ENCODE measurements at regions not wholly inside any gene's neighbourhood (a gene's known extent, or its start where the extent isn't known, plus 50 kb on each side); places are given as distances from the start of the nearest gene placed in this dataset.

DNA sequence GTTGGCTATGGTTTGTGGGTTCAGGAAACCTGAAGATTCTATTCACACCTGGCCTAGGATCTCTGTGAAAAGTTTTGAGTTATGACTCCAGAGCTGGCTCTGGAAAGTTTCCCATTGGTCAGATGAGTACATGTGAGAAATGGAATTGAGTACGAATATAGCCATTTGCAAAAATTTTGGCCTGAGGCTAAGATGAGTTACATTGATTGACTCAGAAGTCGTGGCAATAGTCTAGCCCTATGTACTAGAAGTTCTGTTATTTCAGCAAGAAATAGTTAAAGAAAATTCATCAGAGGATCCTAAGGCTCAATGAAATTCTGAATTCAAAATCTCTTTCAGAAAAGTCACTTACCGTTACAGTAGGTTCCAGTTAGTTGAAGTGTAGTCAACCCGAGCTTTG lies 109.9 kb downstream of the PTCSC3 start:
- Histone ChIP-seq H3K9me3 (no peaks in the 10 kb centered on the region), H3K36me3 (no peaks in the 10 kb centered on the region)

DNA sequence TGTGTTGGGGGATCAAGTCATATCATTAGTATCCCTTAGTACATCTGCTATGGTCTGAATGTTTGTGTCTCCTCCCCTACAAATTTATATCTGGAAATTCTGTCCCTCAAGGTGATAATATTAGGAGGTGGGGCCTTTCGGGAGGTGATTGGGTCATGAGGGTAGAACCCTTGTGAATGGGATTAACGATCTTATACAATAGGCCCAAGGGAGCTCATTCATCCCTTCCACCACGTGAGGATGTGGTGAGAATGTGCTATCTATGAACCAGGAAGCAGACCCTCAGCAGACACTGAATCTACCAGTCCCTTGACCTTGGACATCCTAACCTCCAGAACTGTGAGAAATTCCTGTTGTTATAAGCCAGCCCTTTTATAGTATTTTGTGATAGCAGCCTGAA lies 110.7 kb downstream of the PTCSC3 start:
- no peak overlapping the region for H3K4me3 ChIP-seq
- 58% methylated on average over 3 of the region's 3 CpGs for WGBS
- TF ChIP-seq POLR2AphosphoS5 (IDR thresholded peaks at IDR 0.05) = no peak
- TF ChIP-seq EP300 (IDR thresholded peaks at IDR 0.05) = no peak
- TF ChIP-seq, protein P1, sequence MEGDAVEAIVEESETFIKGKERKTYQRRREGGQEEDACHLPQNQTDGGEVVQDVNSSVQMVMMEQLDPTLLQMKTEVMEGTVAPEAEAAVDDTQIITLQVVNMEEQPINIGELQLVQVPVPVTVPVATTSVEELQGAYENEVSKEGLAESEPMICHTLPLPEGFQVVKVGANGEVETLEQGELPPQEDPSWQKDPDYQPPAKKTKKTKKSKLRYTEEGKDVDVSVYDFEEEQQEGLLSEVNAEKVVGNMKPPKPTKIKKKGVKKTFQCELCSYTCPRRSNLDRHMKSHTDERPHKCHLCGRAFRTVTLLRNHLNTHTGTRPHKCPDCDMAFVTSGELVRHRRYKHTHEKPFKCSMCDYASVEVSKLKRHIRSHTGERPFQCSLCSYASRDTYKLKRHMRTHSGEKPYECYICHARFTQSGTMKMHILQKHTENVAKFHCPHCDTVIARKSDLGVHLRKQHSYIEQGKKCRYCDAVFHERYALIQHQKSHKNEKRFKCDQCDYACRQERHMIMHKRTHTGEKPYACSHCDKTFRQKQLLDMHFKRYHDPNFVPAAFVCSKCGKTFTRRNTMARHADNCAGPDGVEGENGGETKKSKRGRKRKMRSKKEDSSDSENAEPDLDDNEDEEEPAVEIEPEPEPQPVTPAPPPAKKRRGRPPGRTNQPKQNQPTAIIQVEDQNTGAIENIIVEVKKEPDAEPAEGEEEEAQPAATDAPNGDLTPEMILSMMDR (IDR thresholded peaks at IDR 0.05) = no peak
- TF ChIP-seq POLR2A (IDR thresholded peaks at IDR 0.05; ENCODE audit: low read depth) = no peak
- intact Hi-C loops (cut with DNase I) = no loop called here
- no peak overlapping the region for H3K27ac ChIP-seq (replicated peaks in 1 of 4)
- no peaks in the 10 kb centered on the region for H3K27me3 ChIP-seq
- peaks cover 0 to 10% (median 2%) of the 10 kb centered on the region in 4 donors for H3K4me1 ChIP-seq
- no peaks in the 10 kb centered on the region for H3K36me3 ChIP-seq
- no peak for DNase-seq (ENCODE audit: extremely low spot score)
- no peaks in the 10 kb centered on the region for H3K9me3 ChIP-seq

More for the DNA sequence above, 109.9 kb downstream of the PTCSC3 start:
- no peak overlapping the region for H3K27ac ChIP-seq (replicated peaks in 1 of 4)
- H3K4me3 ChIP-seq = no peak overlapping the region
- H3K4me1 ChIP-seq = peaks cover 0 to 10% (median 2%) of the 10 kb centered on the region in 4 donors
- DNase-seq (ENCODE audit: extremely low spot score) = no peak
- intact Hi-C loops (cut with DNase I) = no loop called here
- peaks cover 0 to 3% (median 0%) of the 10 kb centered on the region in 4 donors for H3K27me3 ChIP-seq
- 86% methylated on average over 4 of the region's 4 CpGs for WGBS
- TF ChIP-seq EP300 (IDR thresholded peaks at IDR 0.05) (no peak), POLR2AphosphoS5 (IDR thresholded peaks at IDR 0.05) (no peak)

DNA sequence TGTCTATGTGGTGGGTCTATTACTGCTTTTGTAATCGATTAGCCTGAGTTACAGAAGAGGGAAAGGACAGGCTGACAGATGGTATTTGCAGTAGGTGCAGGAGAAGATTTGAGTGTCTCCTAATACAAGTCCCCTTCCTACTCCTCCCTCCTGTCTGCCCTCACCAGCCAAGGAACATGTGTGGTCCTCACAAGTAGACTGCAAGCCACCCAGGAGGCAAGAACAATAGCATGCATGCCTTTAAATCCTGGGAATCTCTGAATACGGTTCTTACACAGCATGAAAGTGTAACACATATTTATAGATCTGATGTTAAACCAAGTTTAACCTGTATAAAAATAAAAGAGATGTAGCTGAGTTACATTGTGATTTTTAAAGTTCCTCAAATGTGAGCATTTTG lies 117.0 kb downstream of the PTCSC3 start:
- H3K4me1 ChIP-seq = no peaks in the 10 kb centered on the region
- no peak for DNase-seq (ENCODE audit: extremely low spot score)
- H3K27me3 ChIP-seq = no peaks in the 10 kb centered on the region
- H3K36me3 ChIP-seq = no peaks in the 10 kb centered on the region
- WGBS = 40% methylated on average over 2 of the region's 2 CpGs
- no peak for TF ChIP-seq EP300 (IDR thresholded peaks at IDR 0.05)
- TF ChIP-seq, protein P1 (IDR thresholded peaks at IDR 0.05) = no peak
- no peak for TF ChIP-seq POLR2A (IDR thresholded peaks at IDR 0.05; ENCODE audit: low read depth)
- intact Hi-C loops (cut with DNase I) = no loop called here
- H3K27ac ChIP-seq (replicated peaks in 1 of 4) = no peak overlapping the region
- H3K4me3 ChIP-seq = no peak overlapping the region
- H3K9me3 ChIP-seq = no peaks in the 10 kb centered on the region

DNA sequence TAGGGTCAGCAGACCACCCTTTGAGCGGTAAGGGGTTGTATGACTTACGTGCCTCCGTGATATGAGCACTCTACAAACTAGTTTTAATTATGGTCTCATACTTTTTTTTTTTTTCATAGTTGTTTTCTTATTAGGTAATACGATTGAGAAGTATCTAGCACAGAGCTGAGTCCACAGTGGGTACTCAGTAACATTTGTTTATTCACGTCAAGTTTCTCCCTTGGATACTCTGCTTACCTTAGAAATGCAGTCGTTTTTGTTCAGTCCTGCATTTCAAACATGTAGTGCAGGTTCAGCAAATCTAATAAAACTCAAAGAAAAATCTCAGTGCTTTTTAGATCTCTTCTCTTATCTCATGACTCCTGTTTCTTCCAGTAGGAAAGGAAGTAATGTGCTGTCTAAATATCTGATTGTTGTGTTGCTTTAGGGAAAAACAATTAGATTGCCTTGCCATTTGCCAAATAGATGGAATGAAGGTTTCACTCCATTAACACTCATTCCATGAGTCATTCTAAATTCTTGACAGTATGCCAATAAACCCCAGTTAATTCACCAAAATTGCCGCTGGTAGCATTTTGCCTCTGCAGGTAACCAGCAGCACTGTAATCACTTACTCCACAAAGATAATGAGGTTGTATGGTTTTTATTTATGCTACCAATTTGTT lies 118.9 kb downstream of the PTCSC3 start:
- H3K36me3 ChIP-seq = no peaks in the 10 kb centered on the region
- intact Hi-C loops (cut with DNase I) = no loop called here
- DNase-seq (ENCODE audit: extremely low spot score) = no peak
- no peak for TF ChIP-seq POLR2AphosphoS5 (IDR thresholded peaks at IDR 0.05)
- TF ChIP-seq, protein P1 (IDR thresholded peaks at IDR 0.05) = no peak
- no peak for TF ChIP-seq EP300 (IDR thresholded peaks at IDR 0.05)
- no peak for TF ChIP-seq POLR2A (IDR thresholded peaks at IDR 0.05; ENCODE audit: low read depth)
- H3K4me1 ChIP-seq = no peaks in the 10 kb centered on the region
- WGBS = 70% methylated on average over 7 of the region's 7 CpGs
- H3K9me3 ChIP-seq = no peaks in the 10 kb centered on the region
- no peak overlapping the region for H3K27ac ChIP-seq (replicated peaks in 1 of 4)
- H3K27me3 ChIP-seq = no peaks in the 10 kb centered on the region
- H3K4me3 ChIP-seq = no peak overlapping the region

DNA sequence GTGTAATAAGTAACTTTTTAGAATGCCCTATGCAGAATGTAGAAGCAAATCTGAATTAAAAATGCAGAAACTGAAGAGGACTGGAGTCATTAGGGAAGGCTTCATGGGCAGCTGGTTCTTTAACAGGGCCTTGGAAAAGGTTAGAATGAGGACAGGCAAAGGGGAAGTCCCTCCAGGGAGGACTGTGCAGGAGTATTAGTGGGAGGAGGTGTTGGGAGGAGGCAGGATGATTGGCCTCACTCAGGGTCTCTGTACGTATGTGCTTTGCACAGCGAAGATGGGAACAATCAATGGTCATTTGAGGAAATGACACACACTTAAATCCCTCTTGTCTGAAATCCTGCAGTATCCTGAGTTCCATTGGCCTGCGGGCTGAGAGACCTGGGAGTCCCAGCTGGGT lies 119.7 kb downstream of the PTCSC3 start:
- WGBS = 84% methylated on average over 3 of the region's 3 CpGs

More for the DNA sequence above, 119.7 kb downstream of the PTCSC3 start:
- H3K4me3 ChIP-seq = no peak overlapping the region
- TF ChIP-seq EP300 (IDR thresholded peaks at IDR 0.05) (no peak), POLR2AphosphoS5 (IDR thresholded peaks at IDR 0.05) (no peak), POLR2A (IDR thresholded peaks at IDR 0.05; ENCODE audit: low read depth) (no peak)
- TF ChIP-seq, protein P1 (IDR thresholded peaks at IDR 0.05) = no peak
- H3K4me1 ChIP-seq = no peaks in the 10 kb centered on the region
- no peak overlapping the region for H3K27ac ChIP-seq (replicated peaks in 1 of 4)
- H3K27me3 ChIP-seq = no peaks in the 10 kb centered on the region
- no peak for DNase-seq (ENCODE audit: extremely low spot score)
- no peaks in the 10 kb centered on the region for H3K36me3 ChIP-seq
- H3K9me3 ChIP-seq = no peaks in the 10 kb centered on the region
- intact Hi-C loops (cut with DNase I) = no loop called here
